Progenitor cell of endocrine pancreas (in vitro differentiated cells): ENCODE measurements at regions not wholly inside any gene's neighbourhood (a gene's known extent, or its start where the extent isn't known, plus 50 kb on each side); places are given as distances from the start of the nearest gene placed in this dataset.

ENCODE experiments used
- DNase-seq: peaks from one replicate; pipeline ENCODE4 v3.0.0; 2021; ENCODE audit warnings: low spot score; ENCODE audit not compliant: unreplicated experiment
- H3K27ac Mint-ChIP-seq: 2 replicates; pipeline ENCODE4 v1.8.0; 2021; ENCODE audit warnings: mild to moderate bottlenecking, moderate library complexity, mixed read lengths
- H3K27me3 Mint-ChIP-seq: 2 replicates; pipeline ENCODE4 v1.8.0; 2021; ENCODE audit warnings: mixed read lengths
- H3K36me3 Mint-ChIP-seq: 2 replicates; pipeline ENCODE4 v1.8.0; 2022; ENCODE audit warnings: mixed read lengths; ENCODE audit not compliant: insufficient read depth
- H3K4me1 Mint-ChIP-seq: 2 replicates; pipeline ENCODE4 v1.8.0; 2021; ENCODE audit warnings: low read depth, mixed read lengths
- H3K4me3 Mint-ChIP-seq: 2 replicates; pipeline ENCODE4 v1.8.0; 2021; ENCODE audit warnings: low read depth, mild to moderate bottlenecking, moderate library complexity, mixed read lengths
- H3K9me3 Mint-ChIP-seq: 2 replicates; pipeline ENCODE4 v1.8.0; 2021; ENCODE audit warnings: low read depth, mixed read lengths
- CTCF ChIP-seq: fragments of 200-600 bp; sonication (generic); IDR thresholded peaks from one replicate; pipeline ENCODE4 v1.5.0; 2021; ENCODE audit warnings: antibody characterized with exemption, mild to moderate bottlenecking; ENCODE audit not compliant: unreplicated experiment

GRCh38 chr1:68800182-68800581 is 303.3 kb upstream of the DEPDC1 start:
- Mint-ChIP-seq H3K27me3 (no peaks in the 10 kb centered on the region), H3K4me3 (no peak overlapping the region), H3K4me1 (peaks cover 1% of the 10 kb centered on the region), H3K36me3 (no peaks in the 10 kb centered on the region), H3K9me3 (peaks cover 3% of the 10 kb centered on the region), H3K27ac (no peak overlapping the region)
- TF ChIP-seq CTCF = no peak
- DNase-seq = no peak

GRCh38 chr1:68801440-68801839 is 304.6 kb upstream of the DEPDC1 start:
- Mint-ChIP-seq H3K27ac (no peak overlapping the region), H3K9me3 (peaks cover 3% of the 10 kb centered on the region), H3K4me3 (no peak overlapping the region), H3K27me3 (no peaks in the 10 kb centered on the region), H3K4me1 (peaks cover 1% of the 10 kb centered on the region), H3K36me3 (no peaks in the 10 kb centered on the region)
- DNase-seq = no peak
- TF ChIP-seq CTCF = no peak

- H3K4me1 Mint-ChIP-seq = peaks cover 1% of the 10 kb centered on the region
- TF ChIP-seq CTCF = no peak
- no peaks in the 10 kb centered on the region for H3K27me3 Mint-ChIP-seq
- no peak for DNase-seq
- no peaks in the 10 kb centered on the region for H3K36me3 Mint-ChIP-seq
- H3K27ac Mint-ChIP-seq = no peak overlapping the region
- peaks cover 3% of the 10 kb centered on the region for H3K9me3 Mint-ChIP-seq
- no peak overlapping the region for H3K4me3 Mint-ChIP-seq
Observed at GRCh38 chr1:68805097-68805641, 308.3 kb upstream of the DEPDC1 start.

- TF ChIP-seq CTCF = no peak
Observed at GRCh38 chr1:68808351-68808750, 311.5 kb upstream of the DEPDC1 start.

GRCh38 chr1:68811806-68812205 is 314.9 kb upstream of the DEPDC1 start:
- peaks cover 3% of the 10 kb centered on the region for H3K4me1 Mint-ChIP-seq
- no peaks in the 10 kb centered on the region for H3K9me3 Mint-ChIP-seq
- H3K27me3 Mint-ChIP-seq = no peaks in the 10 kb centered on the region
- DNase-seq = no peak
- H3K4me3 Mint-ChIP-seq = no peak overlapping the region
- no peak for TF ChIP-seq CTCF
- no peaks in the 10 kb centered on the region for H3K36me3 Mint-ChIP-seq
- H3K27ac Mint-ChIP-seq = no peak overlapping the region

More at GRCh38 chr1:68808351-68808750, 311.5 kb upstream of the DEPDC1 start:
- Mint-ChIP-seq H3K36me3 (no peaks in the 10 kb centered on the region), H3K27me3 (no peaks in the 10 kb centered on the region), H3K4me3 (no peak overlapping the region), H3K9me3 (peaks cover 3% of the 10 kb centered on the region), H3K27ac (no peak overlapping the region), H3K4me1 (no peaks in the 10 kb centered on the region)
- DNase-seq = no peak
